Adrenal gland (tissue), 5 donors: ENCODE measurements at regions not wholly inside any gene's neighbourhood (a gene's known extent, or its start where the extent isn't known, plus 50 kb on each side); places are given as distances from the start of the nearest gene placed in this dataset.

Experiments used
- CTCF ChIP-seq, 6 experiments: fragments of 450-650 bp in 4 of 6; fragments of 200-600 bp in 2 of 6; sonication (generic) in 1 of 6; IDR thresholded peaks; 1 replicate in 5 of 6; 2 replicates in 1 of 6; pipeline versions ENCODE4 v1.5.1 to v1.8.0; 2016 to 2021; ENCODE audit warnings: antibody characterized with exemption in 6 of 6, mild to moderate bottlenecking in 2 of 6, moderate library complexity in 1 of 6
- POLR2A ChIP-seq, 2 donors: fragments of 450-650 bp; IDR thresholded peaks; one replicate each; pipeline ENCODE4 v1.6.1; 2017; ENCODE audit warnings: antibody characterized with exemption in 2 of 2, mild to moderate bottlenecking in 2 of 2, moderate library complexity in 1 of 2
- donor health status: DM: no; HTN: no; CAD: no.

DNA sequence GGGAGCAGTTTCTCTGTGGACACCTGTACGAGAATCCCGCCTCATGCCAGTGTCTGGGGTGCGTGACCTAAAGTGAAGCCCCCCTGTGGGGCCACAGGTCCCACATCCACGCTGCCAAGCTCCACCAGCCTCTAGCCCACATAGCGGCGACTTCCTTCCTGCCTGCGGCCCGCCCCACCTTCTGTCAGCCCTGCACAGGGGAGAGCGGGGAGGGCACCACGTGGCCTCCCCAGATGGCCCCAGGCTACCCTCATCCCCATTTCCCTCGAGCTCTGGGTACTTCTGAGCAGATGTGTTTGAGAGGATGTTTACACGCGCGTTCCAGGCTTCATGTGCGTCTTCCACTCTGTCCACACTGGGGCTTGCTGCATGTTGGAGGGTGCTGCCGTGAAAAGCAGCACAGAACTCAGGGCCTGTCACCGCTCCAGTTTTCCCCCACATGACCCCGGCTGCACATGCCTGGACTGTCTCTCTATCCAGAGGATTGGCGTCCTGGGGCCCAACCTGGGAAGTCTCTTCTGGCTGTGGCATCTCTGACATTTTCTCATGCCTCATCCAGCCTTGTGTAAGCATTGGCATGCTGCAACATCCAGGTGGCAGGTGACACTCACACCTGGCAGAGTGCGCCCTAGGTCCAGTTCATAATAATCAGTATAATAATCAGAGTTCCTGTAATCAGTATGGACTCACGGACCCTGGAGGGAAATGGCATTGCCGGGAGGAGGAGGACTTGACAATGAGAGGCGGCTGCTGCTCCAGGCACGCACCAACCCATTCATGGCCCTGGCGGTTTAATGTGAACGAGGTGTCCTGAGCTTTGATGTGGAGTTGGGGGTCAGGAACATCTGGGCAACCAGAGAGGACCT is 146.3 kb upstream of the TWIST2 start:
- TF ChIP-seq POLR2A (IDR thresholded peaks at IDR 0.05) = no peak
- no peak for TF ChIP-seq CTCF (IDR thresholded peaks at IDR 0.05)
